GM19239 (cell line): ENCODE measurements at regions not wholly inside any gene's neighbourhood (a gene's known extent, or its start where the extent isn't known, plus 50 kb on each side); places are given as distances from the start of the nearest gene placed in this dataset.
A peak's percentile ranks its signal among the peaks of the same experiment; 100 is the strongest.

Source experiments
- DNase-seq: peaks from one replicate; pipeline ENCODE4 v3.0.0; 2011; ENCODE audit warnings: low spot score; ENCODE audit not compliant: insufficient read length
- FAIRE-seq: peaks from 2 replicates; lab custom pipeline; 2011; peaks lifted over from hg19 to GRCh38; lab: Jason Lieb, UNC

GRCh38 chr4:180418819-180419531 is 1824.2 kb upstream of the TENM3 start:
- DNase-seq, result no peak
- no peak for FAIRE-seq

- no peak for FAIRE-seq
- DNase-seq, result no peak
Measured at GRCh38 chr4:180422989-180423711, 1820.1 kb upstream of the TENM3 start.

DNA sequence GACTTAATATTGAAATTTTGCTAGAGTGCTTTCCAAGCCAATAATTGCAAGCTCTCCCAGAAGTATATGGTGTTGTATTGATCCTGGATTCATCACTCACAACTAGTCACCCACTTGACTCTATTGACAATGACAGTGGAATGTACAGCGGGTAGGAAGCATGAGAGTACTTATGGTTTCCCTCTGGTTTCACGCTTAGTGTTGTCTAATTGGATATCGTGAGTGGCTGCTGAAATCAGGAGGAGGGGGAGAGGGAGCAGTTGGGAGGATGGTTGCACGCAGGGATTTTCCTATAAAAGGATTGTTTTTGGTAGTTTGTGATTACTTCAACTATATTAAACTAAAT is 1819.5 kb upstream of the TENM3 start:
- FAIRE-seq (no peak), DNase-seq (no peak)

DNA sequence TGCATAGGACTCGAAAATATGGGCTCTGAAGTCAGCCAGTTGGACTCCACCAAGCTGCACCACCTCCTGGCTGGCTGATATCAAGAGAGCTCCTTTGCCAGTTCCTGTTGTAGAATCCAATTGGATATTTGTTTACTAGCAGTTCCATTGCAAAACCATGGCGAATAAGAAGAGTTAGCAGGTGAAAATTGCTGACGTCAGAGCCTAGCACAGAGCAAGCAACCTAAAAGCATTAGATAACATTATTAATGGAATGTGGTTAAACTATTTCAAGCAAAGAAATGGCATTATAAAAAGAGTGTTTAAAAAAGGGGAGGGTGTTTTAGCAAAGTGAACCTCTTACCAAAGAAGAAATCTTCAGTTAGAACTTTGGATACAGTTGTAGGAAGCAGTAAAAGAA is 1816.3 kb upstream of the TENM3 start:
- FAIRE-seq, result no peak

DNA sequence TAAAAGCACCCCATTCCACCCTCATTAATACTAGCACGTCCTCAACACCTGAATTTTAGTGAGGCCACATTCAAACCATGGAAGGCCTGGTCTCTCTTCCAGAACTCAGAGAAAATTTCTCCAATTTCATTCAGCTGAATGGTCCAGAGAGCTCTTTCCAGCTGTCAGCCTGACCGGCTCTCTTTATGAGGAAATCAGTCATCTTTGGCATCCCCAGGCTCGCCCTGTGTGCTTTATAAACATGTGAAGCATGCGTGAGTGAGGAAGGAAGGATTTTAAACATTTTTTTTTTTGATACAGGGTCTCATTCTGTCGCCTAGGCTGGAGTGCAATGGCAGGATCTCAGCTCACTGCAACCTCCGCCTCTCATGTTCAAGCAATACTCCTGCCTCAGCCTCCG is 1812.9 kb upstream of the TENM3 start:
- DNase-seq (no peak), FAIRE-seq (no peak)

More for the DNA sequence above, 1816.3 kb upstream of the TENM3 start:
- DNase-seq, result no peak

DNA sequence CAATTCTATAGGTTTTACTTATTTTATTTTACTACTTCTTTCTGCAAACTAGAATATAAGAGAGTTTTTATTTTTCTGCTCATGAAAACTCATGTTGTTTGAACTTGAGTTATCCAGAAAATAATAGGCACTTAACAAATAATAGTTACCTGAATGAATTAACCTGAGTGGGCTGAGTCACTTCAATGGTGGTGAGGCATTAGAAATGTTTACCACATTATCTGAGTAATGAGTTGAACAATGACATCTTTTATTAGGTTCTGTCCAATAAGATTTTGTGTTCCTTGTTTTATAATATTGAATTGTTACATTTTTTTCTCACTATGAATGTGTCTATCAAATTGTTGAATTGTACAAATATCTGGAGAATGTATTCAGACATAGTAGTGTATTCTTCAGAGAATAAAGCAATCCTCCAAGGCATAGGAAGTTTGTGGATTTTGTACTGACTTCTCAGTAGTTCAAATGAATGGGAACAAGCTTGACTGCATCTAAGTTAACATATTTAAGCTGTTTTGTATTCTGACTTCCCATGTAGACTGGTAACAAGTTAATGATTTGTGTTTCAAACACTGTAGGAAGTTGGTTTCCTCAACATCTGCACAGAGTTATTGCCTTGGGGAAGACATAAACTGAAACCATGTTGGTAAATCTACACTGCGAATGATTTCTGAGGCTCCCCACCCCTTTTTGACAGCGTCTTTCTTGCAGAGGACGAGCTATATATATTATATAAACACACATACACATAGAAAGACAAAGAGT is 1808.9 kb upstream of the TENM3 start:
- FAIRE-seq (peak; percentile 78), DNase-seq (peak; percentile 1)

DNA sequence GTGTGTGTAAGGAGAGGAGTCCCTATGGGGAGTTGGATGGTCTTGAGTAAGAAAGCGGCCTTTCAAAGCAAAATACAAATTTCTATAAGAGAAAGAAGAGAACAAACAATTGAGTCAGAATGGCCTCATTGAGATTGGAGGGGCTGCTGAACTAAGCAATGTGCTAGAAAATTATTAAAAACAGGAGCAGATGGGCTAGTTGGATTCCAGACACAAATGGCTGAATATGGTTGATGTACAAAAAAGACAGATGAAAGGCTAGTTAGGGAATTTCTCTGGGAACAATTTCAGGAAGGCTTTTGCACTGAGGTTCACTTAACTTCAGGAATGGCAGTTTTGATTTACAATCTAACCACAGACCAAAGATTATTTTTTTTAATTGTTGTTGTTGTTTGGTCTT is 1806.8 kb upstream of the TENM3 start:
- FAIRE-seq, result no peak
- DNase-seq, result no peak

DNA sequence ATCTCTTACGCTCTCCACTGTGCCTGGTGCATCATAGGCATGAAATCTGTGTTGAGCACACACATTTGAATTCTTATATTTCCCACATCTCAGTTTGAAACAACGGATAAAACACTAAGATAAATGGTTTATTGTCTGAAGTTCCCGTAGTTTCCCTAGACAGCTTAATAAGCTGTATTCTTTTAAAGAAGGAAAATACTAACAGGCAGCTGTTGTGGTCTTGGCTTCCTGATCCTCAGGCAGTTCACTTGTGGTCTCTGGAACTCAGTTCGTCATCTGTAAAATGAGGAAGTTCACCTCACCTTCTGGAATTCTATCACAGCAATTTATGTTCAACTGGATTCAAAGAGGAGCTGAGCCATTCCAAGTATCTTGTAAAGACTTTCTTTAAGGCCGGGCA is 1805.6 kb upstream of the TENM3 start:
- DNase-seq (no peak), FAIRE-seq (no peak)

- FAIRE-seq (no peak), DNase-seq (no peak)
Measured at GRCh38 chr4:180448306-180448705, 1794.9 kb upstream of the TENM3 start.

- FAIRE-seq, result no peak
- DNase-seq, result peak; percentile 3
Measured at GRCh38 chr4:180449395-180449956, 1793.7 kb upstream of the TENM3 start.

DNA sequence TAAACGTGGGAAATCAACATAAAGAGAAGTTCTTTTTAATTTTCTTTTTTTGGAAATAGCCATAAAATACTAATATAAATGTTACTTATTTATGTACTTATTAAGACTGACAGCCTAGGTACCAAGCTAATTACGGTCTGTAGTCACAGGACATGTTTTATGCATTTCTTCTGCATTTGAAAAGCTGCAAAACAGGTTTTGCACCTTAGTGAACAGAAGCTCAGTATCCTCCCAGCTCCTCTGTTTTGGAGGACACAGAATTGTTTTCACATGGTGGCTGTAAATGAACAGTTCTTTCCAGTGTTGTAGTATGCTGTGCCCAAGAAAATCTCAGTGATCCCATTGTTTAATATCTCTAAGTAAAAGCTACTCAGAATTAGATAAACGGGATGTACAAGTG is 1788.0 kb upstream of the TENM3 start:
- DNase-seq (no peak), FAIRE-seq (no peak)

- DNase-seq (no peak), FAIRE-seq (no peak)
Measured at GRCh38 chr4:180456928-180457327, 1786.3 kb upstream of the TENM3 start.

DNA sequence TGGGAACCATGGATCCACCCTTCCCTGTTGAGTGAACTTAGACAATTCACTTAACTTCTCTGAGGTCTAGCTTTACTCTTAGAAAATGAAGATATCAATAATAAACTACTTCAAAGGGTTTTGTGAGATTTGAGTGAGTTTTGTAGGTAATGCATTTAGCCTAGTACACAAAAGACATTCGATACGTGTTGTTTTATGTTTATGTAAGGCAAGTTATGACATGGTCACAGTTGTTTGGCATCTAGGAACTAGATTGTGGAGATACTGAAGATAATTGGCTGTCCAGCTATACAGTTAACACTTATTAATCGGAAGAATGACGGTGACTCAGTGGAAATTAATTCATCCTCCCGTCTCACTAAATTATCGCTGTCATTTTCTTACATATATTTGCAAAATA is 1781.1 kb upstream of the TENM3 start:
- FAIRE-seq (no peak), DNase-seq (no peak)

- DNase-seq (no peak), FAIRE-seq (no peak)
Measured at GRCh38 chr4:180465364-180465763, 1777.8 kb upstream of the TENM3 start.

- FAIRE-seq (no peak), DNase-seq (no peak)
Measured at GRCh38 chr4:180483036-180483435, 1760.2 kb upstream of the TENM3 start.

- no peak for FAIRE-seq
- DNase-seq, result no peak
Measured at GRCh38 chr4:180485407-180485806, 1757.8 kb upstream of the TENM3 start.

DNA sequence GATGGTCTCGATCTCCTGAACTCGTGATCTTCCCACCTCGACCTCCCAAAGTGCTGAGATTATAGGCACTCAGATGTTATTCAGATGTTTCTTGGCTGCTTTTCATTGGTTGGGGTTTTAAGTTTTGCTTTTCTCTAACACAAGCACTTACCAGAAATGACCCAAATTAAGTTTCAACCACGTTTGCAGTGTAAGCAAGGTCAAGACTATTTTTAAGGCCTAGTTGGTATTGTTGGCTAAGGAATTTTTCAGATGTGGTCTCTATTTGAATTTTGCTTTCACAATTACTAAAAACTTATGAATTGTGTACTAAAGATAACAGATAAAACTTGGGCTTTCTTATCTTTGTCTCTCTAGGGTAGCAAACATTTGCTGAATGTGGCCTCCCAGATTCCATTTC is 1756.9 kb upstream of the TENM3 start:
- DNase-seq (no peak), FAIRE-seq (no peak)

DNA sequence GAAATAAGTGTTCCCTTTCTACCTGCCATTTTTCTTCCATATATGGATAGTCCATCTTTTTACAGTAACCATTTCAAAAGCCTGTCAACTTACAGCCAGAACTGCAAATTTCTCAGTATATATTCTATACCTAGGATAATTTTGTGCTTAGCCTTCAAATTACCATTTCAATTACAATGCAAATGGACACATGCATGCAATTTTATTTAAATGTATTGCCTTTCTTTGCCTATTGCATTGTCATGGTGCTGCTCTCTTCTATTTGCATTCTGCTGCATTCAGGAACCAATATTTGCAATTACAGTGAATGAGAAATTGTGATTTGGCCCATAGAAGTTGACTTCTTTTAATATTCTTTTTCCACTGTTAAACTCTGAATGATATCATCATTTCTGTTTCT is 1753.4 kb upstream of the TENM3 start:
- DNase-seq, result no peak
- FAIRE-seq, result no peak

GRCh38 chr4:180491210-180491609 is 1752.0 kb upstream of the TENM3 start:
- FAIRE-seq (no peak), DNase-seq (no peak)

DNA sequence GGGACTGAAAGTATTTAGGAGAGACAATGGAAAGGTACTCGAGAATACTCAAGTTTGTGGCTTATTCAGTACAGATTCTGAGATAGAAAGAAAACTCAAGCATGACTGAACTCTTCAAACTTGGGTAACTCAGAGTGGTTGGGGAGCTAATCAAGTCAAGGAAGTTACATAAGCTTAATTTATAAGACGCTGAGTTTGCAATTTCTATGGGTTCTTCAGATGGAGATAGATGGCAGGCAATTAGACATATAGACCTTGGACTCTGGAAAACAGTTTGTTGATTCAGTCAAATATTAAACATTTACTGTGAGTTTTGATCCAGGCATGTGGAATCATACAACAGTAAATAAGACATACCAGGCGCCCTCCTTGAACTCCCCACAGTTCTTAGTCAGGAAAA is 1749.9 kb upstream of the TENM3 start:
- DNase-seq (no peak), FAIRE-seq (no peak)

GRCh38 chr4:180500154-180500553 is 1743.0 kb upstream of the TENM3 start:
- no peak for DNase-seq

More at GRCh38 chr4:180500154-180500553, 1743.0 kb upstream of the TENM3 start:
- FAIRE-seq, result no peak
